ENCODE measurements at regions not wholly inside any gene's neighbourhood (a gene's known extent, or its start where the extent isn't known, plus 50 kb on each side); places are given as distances from the start of the nearest gene placed in this dataset.

GRCh38 chr4:134539729-134540231 is 338.2 kb upstream of the PABPC4L start:
- no peak for TF ChIP-seq POLR2A (IDR thresholded peaks at IDR 0.05)
- no peak for TF ChIP-seq CTCF (IDR thresholded peaks at IDR 0.05)
